ENCODE measurements at regions not wholly inside any gene's neighbourhood (a gene's known extent, or its start where the extent isn't known, plus 50 kb on each side); places are given as distances from the start of the nearest gene placed in this dataset.

DNA sequence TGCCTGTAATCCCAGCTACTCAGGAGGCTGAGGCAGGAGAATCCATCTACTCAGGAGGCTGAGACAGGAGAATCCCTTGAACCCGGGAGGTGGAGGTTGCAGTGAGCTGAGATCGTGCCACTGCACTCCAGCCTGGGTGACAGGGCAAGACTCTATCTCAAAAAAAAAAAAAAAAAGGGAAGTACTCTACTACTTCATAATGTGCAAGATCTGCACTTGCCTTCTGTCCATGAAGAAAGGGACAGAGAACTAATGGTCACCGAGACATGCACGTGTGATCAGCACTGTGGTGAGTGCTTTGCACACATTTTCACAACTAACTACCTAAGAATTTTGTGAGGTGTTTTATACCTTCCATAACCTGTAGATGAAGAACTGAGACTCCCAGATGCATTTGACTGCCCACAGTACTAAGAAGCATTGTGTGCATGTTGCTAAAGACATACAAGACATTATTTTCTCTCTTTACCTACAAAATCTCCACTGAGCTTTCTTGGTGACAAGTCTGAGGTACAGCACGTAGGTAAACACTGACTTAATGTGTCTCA is 784.8 kb upstream of the ID2 start:
- intact Hi-C loops (cut with DNase I; ENCODE audit: low total_unique reads) = no loop called here
- ATAC-seq (no peak), DNase-seq (no peak)
- Histone ChIP-seq H3K4me1 (no peaks in the 10 kb centered on the region), H3K27ac (no peak overlapping the region), H3K27me3 (no peaks in the 10 kb centered on the region), H3K9me3 (no peaks in the 10 kb centered on the region), H3K36me3 (no peaks in the 10 kb centered on the region), H3K4me3 (no peak overlapping the region)
- in situ Hi-C loops (cut with MboI; ENCODE audit: low sequenced_read_pairs in 4 of 4) = no loop called here
- TF ChIP-seq POLR2A (IDR thresholded peaks at IDR 0.05) (no peak), CTCF (IDR thresholded peaks at IDR 0.05 in 4 of 5, conservative IDR thresholded peaks at IDR 0.05 in 1 of 5) (no peak)

GRCh38 chr2:7899241-7899640 is 782.6 kb upstream of the ID2 start:
- no peaks in the 10 kb centered on the region for H3K27me3 ChIP-seq
- intact Hi-C loops (cut with DNase I; ENCODE audit: low total_unique reads) (no loop called here), in situ Hi-C loops (cut with MboI; ENCODE audit: low sequenced_read_pairs in 4 of 4) (no loop called here)
- TF ChIP-seq CTCF (IDR thresholded peaks at IDR 0.05 in 4 of 5, conservative IDR thresholded peaks at IDR 0.05 in 1 of 5) (no peak), POLR2A (IDR thresholded peaks at IDR 0.05) (no peak)
- H3K4me3 ChIP-seq = no peak overlapping the region
- ATAC-seq (no peak), DNase-seq (no peak)
- H3K9me3 ChIP-seq = no peaks in the 10 kb centered on the region
- H3K4me1 ChIP-seq = no peaks in the 10 kb centered on the region
- no peak overlapping the region for H3K27ac ChIP-seq
- no peaks in the 10 kb centered on the region for H3K36me3 ChIP-seq

- intact Hi-C loops (cut with DNase I; ENCODE audit: low total_unique reads) = no loop called here
- no peaks in the 10 kb centered on the region for H3K9me3 ChIP-seq
These were observed 781.9 kb upstream of the ID2 start for GRCh38 chr2:7899923-7900322.

GRCh38 chr2:7900593-7900992 is 781.3 kb upstream of the ID2 start:
- Histone ChIP-seq H3K4me1 (no peaks in the 10 kb centered on the region), H3K27ac (no peak overlapping the region), H3K27me3 (no peaks in the 10 kb centered on the region), H3K36me3 (no peaks in the 10 kb centered on the region), H3K4me3 (no peak overlapping the region), H3K9me3 (no peaks in the 10 kb centered on the region)
- DNase-seq = no peak
- ATAC-seq = no peak
- TF ChIP-seq POLR2A (IDR thresholded peaks at IDR 0.05) (no peak), CTCF (IDR thresholded peaks at IDR 0.05 in 4 of 5, conservative IDR thresholded peaks at IDR 0.05 in 1 of 5) (no peak)
- in situ Hi-C loops (cut with MboI; ENCODE audit: low sequenced_read_pairs in 4 of 4) = no loop called here
- intact Hi-C loops (cut with DNase I; ENCODE audit: low total_unique reads) = no loop called here

More at GRCh38 chr2:7899923-7900322, 781.9 kb upstream of the ID2 start:
- Histone ChIP-seq H3K27ac (no peak overlapping the region), H3K36me3 (no peaks in the 10 kb centered on the region), H3K4me3 (no peak overlapping the region), H3K4me1 (no peaks in the 10 kb centered on the region), H3K27me3 (no peaks in the 10 kb centered on the region)
- in situ Hi-C loops (cut with MboI; ENCODE audit: low sequenced_read_pairs in 4 of 4) = no loop called here
- TF ChIP-seq CTCF (IDR thresholded peaks at IDR 0.05 in 4 of 5, conservative IDR thresholded peaks at IDR 0.05 in 1 of 5) (no peak), POLR2A (IDR thresholded peaks at IDR 0.05) (no peak)
- DNase-seq = no peak
- no peak for ATAC-seq

- Histone ChIP-seq H3K36me3 (no peaks in the 10 kb centered on the region), H3K27ac (no peak overlapping the region), H3K4me3 (no peak overlapping the region), H3K27me3 (no peaks in the 10 kb centered on the region), H3K9me3 (no peaks in the 10 kb centered on the region), H3K4me1 (no peaks in the 10 kb centered on the region)
- ATAC-seq (no peak), DNase-seq (no peak)
- intact Hi-C loops (cut with DNase I; ENCODE audit: low total_unique reads) (no loop called here), in situ Hi-C loops (cut with MboI; ENCODE audit: low sequenced_read_pairs in 4 of 4) (no loop called here)
- TF ChIP-seq POLR2A (IDR thresholded peaks at IDR 0.05) (no peak), CTCF (IDR thresholded peaks at IDR 0.05 in 4 of 5, conservative IDR thresholded peaks at IDR 0.05 in 1 of 5) (no peak)
These were observed 779.5 kb upstream of the ID2 start for GRCh38 chr2:7902251-7902765.
